Posterior vena cava (tissue), 2 donors: ENCODE measurements at regions not wholly inside any gene's neighbourhood (a gene's known extent, or its start where the extent isn't known, plus 50 kb on each side); places are given as distances from the start of the nearest gene placed in this dataset.

Experiments used
- DNase-seq: peaks from one replicate; pipeline ENCODE4 v3.0.0-alpha.2; 2020; ENCODE audit warnings: low spot score
- intact Hi-C, 2 donors: fragments of 100-400 bp; cut with DNase I; formaldehyde crosslinking; loops; one replicate each; pipeline versions ENCODE4 v1.14.1 to v1.14.2; 2022 to 2023
- donor health status: DM: yes; HTN: yes; CAD: no.
- donor health status: DM: yes; HTN: yes; CAD: no.

- intact Hi-C loops, result no loop called here
- DNase-seq, result no peak
Observed at GRCh38 chr2:64786343-64787018, 132.8 kb upstream of the SERTAD2 start.

DNA sequence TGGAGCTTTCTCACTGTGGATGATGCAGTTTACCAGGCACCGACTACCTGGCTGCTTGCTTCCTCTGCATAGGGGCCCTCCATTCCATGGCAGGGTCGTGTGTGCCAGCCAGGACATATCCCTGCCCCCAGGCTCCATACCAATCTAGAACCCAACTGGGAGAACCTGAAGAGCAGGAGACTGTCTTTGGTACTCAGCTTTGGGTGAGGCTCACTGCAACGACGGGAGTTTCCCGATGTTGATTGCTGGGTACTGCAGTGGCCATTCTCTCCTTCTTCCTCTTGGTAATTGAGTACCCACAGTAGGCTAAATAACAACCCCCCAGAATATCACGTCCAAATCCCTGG is 133.3 kb upstream of the SERTAD2 start:
- intact Hi-C loops, result no loop called here
- no peak for DNase-seq

- intact Hi-C loops, result no loop called here
- no peak for DNase-seq
Observed at GRCh38 chr2:64787698-64788097, 134.0 kb upstream of the SERTAD2 start.

GRCh38 chr2:64789466-64790320 is 136.0 kb upstream of the SERTAD2 start:
- intact Hi-C loops, result no loop called here
- no peak for DNase-seq

GRCh38 chr2:64792300-64792699 is 138.6 kb upstream of the SERTAD2 start:
- DNase-seq, result no peak
- intact Hi-C loops, result no loop called here

DNA sequence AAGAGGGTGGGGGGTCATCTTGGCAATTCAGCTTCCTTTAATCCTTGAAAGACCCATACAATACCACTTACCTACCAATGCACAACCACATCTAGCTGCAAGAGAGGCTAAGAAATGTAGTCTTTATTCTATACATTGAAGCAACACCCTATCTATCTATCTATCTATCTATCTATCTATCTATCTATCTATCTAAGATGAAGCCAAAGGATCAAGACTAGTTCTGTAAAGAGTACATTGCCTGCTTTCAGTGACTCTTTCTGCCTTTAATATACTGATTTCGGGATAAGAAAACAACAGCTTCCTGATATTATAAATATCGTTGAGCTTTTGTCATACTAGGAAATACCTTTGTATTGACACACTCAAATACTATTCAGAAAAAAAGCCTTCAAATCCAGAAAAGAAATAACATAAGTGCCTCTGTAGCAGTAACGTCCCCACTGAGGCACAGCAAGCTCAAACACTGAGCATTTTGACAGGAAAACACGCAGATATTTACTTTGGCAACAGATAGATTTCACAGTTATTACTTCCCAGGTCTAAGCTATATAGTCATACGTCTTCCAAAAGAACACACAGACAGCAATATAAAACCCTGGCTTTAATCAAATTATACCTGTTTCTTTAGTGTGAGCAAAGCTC is 139.4 kb upstream of the SERTAD2 start:
- no peak for DNase-seq
- intact Hi-C loops, result no loop called here

- intact Hi-C loops, result no loop called here
- DNase-seq, result no peak
Observed at GRCh38 chr2:64793701-64794100, 140.0 kb upstream of the SERTAD2 start.

GRCh38 chr2:64794426-64794995 is 140.8 kb upstream of the SERTAD2 start:
- intact Hi-C loops, result no loop called here
- no peak for DNase-seq

DNA sequence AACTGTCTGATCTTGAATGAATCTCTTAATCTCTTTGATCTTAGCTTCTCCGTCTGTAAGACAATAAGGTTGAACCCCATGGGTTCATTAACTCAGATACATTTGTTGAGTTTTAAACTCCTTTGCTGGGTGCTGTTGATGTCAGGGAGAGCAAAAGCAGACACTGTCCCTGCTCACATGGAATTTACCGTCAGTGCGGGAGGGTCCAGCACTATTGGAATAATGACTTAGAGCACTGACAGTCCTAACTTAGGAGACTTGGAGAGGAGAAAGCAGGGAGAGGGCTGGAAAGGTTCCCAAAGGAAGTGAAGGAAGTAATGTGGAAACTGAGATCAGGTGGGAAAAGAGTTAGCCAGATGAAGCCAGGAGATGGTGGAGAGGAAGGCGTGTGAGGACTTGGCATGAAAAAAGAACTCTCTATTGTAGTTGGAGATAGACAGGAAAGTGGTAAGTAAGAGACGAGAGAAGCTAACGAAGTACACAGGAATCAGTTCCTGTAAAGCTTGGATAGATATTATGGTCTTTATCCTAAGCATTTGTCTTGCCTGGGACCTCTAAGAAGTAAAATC is 141.4 kb upstream of the SERTAD2 start:
- intact Hi-C loops, result no loop called here
- DNase-seq, result no peak

DNA sequence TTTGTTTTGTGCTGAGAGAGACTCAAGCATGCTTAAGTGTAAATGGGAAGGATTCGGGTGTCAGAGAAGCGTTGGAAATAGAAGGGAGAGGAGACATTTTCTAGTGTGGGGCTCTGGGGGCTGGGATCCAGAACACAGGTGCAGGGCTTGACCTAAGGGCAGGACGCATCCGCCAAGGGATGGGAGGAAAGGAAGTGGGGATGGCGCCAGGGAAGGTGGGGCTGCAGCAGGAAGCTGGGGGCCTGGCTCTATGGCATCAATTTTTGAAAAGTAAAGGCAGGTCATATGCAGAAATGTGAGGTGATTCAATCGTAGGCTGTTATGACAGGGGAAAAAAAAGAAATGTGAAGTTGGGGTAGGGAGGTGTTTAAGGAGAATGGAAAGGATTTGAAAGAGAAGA is 143.2 kb upstream of the SERTAD2 start:
- no peak for DNase-seq
- intact Hi-C loops, result no loop called here

GRCh38 chr2:64797881-64798575 is 144.3 kb upstream of the SERTAD2 start:
- intact Hi-C loops, result no loop called here
- no peak for DNase-seq

- DNase-seq, result no peak
- intact Hi-C loops, result no loop called here
Observed at GRCh38 chr2:64799592-64800252, 146.0 kb upstream of the SERTAD2 start.

GRCh38 chr2:64803776-64804175 is 150.1 kb upstream of the SERTAD2 start:
- intact Hi-C loops, result no loop called here
- no peak for DNase-seq

- no peak for DNase-seq
- intact Hi-C loops, result no loop called here
Observed at GRCh38 chr2:64804651-64805050, 150.9 kb upstream of the SERTAD2 start.

DNA sequence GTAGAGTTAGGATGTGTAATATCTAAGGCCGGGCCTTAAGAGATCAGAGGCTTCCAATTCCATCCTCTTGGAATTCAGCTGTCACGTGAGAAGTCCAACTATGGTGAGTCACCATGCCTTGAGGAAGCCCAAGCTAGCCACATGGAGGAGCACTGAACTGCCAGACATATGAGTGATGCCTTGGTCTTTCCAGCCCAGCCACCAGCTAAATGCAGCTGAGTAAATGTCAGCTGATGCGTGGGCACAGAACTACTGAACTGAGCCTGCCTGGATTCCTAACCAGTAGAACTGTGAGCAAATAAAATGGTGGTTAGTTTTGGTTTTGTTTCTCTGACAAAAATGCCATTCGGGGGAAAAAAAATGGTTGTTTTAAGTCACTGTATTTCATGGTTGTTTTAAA is 153.7 kb upstream of the SERTAD2 start:
- no peak for DNase-seq
- intact Hi-C loops, result no loop called here

DNA sequence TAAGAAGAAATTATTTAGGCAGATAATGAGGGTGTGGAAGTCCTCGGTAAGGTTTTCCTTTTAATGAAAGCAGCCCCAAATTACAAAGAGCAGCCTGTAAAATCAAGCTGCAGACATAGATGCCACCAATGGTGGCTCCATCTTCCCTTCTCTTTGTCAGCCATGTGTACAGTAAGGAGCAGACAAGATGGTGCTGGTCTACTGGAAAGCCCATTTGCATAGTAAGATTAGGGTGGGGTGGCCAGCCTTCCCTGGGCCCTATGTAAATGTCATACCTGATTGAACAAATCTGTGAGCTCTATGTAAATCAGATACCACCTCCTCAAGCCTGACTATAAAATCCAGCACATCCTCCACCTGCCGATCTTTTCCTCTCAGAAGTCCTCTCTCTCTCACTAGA is 154.4 kb upstream of the SERTAD2 start:
- DNase-seq, result no peak

GRCh38 chr2:64808754-64809153 is 155.0 kb upstream of the SERTAD2 start:
- no peak for DNase-seq
- intact Hi-C loops, result no loop called here

More for the DNA sequence above, 154.4 kb upstream of the SERTAD2 start:
- intact Hi-C loops, result no loop called here

- no peak for DNase-seq
- intact Hi-C loops, result no loop called here
Observed at GRCh38 chr2:64809216-64809615, 155.5 kb upstream of the SERTAD2 start.

DNA sequence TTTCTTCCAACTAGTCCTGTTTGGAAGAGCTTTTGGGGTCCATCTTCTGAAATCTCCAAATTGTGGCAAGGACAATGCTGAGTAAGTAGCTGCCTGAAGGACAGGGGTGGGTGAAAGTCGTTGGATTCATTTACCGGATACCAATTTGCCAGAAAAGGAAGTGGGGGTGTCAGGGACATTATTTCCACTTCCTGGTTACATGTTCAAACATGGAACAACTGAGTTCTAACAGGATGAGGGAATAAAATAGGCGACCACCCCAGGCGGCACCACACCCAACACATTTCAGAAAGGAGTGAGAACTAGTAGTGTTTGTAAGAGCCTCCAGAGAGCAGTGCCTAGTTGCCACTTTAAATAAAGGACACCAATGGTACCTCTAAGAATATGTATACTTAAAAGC is 158.6 kb upstream of the SERTAD2 start:
- intact Hi-C loops, result no loop called here
- no peak for DNase-seq
